OCI-LY3 (cell line): ENCODE measurements at regions not wholly inside any gene's neighbourhood (a gene's known extent, or its start where the extent isn't known, plus 50 kb on each side); places are given as distances from the start of the nearest gene placed in this dataset.

Experiments
- H2AFZ ChIP-seq: fragments of 200-600, 300-600 bp; shearing (Covaris generic); 2 replicates; pipeline ENCODE4 v1.6.0; 2014; ENCODE audit warnings: antibody characterized with exemption, low read depth, low read length
- H3K27ac ChIP-seq: fragments of 200-600, 300-600 bp; sonication (generic); 2 replicates; pipeline ENCODE4 v1.5.1; 2014; ENCODE audit warnings: mild to moderate bottlenecking, low read length, moderate library complexity, mixed read lengths
- H3K27me3 ChIP-seq: fragments of 200-600, 300-600 bp; sonication (generic); 2 replicates; pipeline ENCODE4 v1.6.1; 2014; ENCODE audit warnings: low read depth, low read length, mixed read lengths
- H3K36me3 ChIP-seq: fragments of 200-600, 300-600 bp; sonication (generic); replicated peaks from 2 replicates; pipeline ENCODE3; 2014; ENCODE audit warnings: low read depth, low read length, mixed read lengths
- H3K4me1 ChIP-seq: fragments of 300-600, 200-600 bp; sonication (generic); 2 replicates; pipeline ENCODE4 v1.6.1; 2014; ENCODE audit warnings: low read length, mixed read lengths
- H3K4me2 ChIP-seq: fragments of 200-600, 300-600 bp; sonication (generic); 2 replicates; pipeline ENCODE4 v1.6.1; 2014; ENCODE audit warnings: low read length, mixed read lengths
- H3K4me3 ChIP-seq: fragments of 300-600, 200-600 bp; sonication (generic); 2 replicates; pipeline ENCODE4 v1.5.1; 2014; ENCODE audit warnings: antibody characterized with exemption, mild to moderate bottlenecking, low read length, moderate library complexity
- H3K79me2 ChIP-seq: fragments of 300-600, 200-600 bp; shearing (Covaris generic); 2 replicates; pipeline ENCODE4 v1.6.1; 2014; ENCODE audit warnings: mild to moderate bottlenecking, low read length, mixed read lengths
- H3K9ac ChIP-seq: fragments of 300-600, 200-600 bp; shearing (Covaris generic); 2 replicates; pipeline ENCODE4 v1.6.0; 2014; ENCODE audit warnings: mild to moderate bottlenecking, low read length, moderate library complexity
- H3K9me3 ChIP-seq: fragments of 200-600, 300-600 bp; shearing (Covaris generic); 2 replicates; pipeline ENCODE4 v1.6.1; 2014; ENCODE audit warnings: low read length, mixed read lengths; ENCODE audit not compliant: insufficient read depth
- H4K20me1 ChIP-seq: fragments of 200-600, 300-600 bp; sonication (generic); 2 replicates; pipeline ENCODE4 v1.6.1; 2016; ENCODE audit warnings: low read length, mixed read lengths; ENCODE audit not compliant: insufficient read depth
- EZH2phosphoT487 ChIP-seq: fragments of 200-600 bp; shearing (Covaris generic); IDR thresholded peaks from 2 replicates; pipeline ENCODE4 v1.6.1; 2018; ENCODE audit warnings: antibody characterized with exemption, mixed run types, low read depth
- TF ChIP-seq, protein P1 (sequence below): fragments of 200-600, 300-600 bp; sonication (generic); IDR thresholded peaks from 2 replicates; pipeline ENCODE4 v1.5.1; 2014; ENCODE audit warnings: antibody characterized with exemption, low read length, low read depth

DNA sequence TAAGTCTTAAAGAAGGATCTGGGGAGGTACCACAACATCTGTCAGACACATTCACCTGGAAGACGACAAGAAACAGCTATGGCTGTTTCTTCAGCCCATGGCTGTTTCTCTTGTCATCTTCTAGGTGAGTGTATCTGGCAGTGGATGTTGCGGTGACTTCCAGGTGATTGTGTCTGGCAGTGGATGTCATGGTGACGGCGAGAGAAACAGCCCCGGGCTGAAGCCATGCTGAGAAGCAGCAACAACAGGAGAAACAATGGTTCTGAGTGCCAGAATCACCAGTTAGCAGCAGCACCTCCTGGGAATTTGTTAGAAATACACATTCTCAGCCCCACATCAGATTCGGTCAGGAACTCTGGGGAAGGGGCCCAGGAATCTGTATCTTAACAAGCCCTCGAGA is 68.6 kb upstream of the SYPL1 start:
- Histone ChIP-seq H3K9me3 (no peaks in the 10 kb centered on the region), H2AFZ (no peak overlapping the region), H3K79me2 (no peaks in the 10 kb centered on the region), H3K27ac (no peak overlapping the region), H3K4me2 (peak overlapping the region; percentile 92; the same call in 1 of the 2 replicates), H4K20me1 (no peaks in the 10 kb centered on the region), H3K4me3 (no peak overlapping the region), H3K9ac (no peak overlapping the region), H3K4me1 (peaks cover 56% of the 10 kb centered on the region), H3K27me3 (peaks cover 10% of the 10 kb centered on the region), H3K36me3 (no peaks in the 10 kb centered on the region)
- no peak for TF ChIP-seq EZH2phosphoT487
- TF ChIP-seq, protein P1, sequence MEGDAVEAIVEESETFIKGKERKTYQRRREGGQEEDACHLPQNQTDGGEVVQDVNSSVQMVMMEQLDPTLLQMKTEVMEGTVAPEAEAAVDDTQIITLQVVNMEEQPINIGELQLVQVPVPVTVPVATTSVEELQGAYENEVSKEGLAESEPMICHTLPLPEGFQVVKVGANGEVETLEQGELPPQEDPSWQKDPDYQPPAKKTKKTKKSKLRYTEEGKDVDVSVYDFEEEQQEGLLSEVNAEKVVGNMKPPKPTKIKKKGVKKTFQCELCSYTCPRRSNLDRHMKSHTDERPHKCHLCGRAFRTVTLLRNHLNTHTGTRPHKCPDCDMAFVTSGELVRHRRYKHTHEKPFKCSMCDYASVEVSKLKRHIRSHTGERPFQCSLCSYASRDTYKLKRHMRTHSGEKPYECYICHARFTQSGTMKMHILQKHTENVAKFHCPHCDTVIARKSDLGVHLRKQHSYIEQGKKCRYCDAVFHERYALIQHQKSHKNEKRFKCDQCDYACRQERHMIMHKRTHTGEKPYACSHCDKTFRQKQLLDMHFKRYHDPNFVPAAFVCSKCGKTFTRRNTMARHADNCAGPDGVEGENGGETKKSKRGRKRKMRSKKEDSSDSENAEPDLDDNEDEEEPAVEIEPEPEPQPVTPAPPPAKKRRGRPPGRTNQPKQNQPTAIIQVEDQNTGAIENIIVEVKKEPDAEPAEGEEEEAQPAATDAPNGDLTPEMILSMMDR: no peak

DNA sequence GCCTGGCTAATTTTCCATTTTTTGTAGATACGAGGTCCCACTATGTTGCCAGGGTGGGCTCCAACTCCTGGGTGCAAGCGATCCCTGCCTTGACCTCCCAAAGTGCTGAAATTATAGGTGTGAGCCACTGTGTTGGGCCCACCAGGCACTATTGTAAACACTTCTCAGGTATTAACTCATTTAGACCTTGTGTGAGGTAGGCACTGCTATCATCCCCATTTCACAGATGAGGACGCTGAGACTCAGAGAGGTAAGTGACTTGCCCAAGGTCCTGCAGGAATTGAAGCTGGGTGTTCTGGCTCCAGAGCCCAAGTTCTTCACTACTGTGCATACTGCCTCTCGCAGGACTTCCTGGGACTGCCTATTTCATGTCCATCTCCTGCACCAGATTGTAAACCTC is 67.1 kb upstream of the SYPL1 start:
- H3K4me1 ChIP-seq: peaks cover 56% of the 10 kb centered on the region
- H3K79me2 ChIP-seq: no peaks in the 10 kb centered on the region
- H3K4me2 ChIP-seq: peak overlapping the region; percentile 92
- no peaks in the 10 kb centered on the region for H3K9me3 ChIP-seq
- H4K20me1 ChIP-seq: no peaks in the 10 kb centered on the region
- H3K27ac ChIP-seq: no peak overlapping the region
- H3K9ac ChIP-seq: no peak overlapping the region
- H2AFZ ChIP-seq: no peak overlapping the region
- no peak overlapping the region; the same call in 1 of the 2 replicates for H3K4me3 ChIP-seq
- H3K27me3 ChIP-seq: peaks cover 15% of the 10 kb centered on the region
- TF ChIP-seq EZH2phosphoT487: no peak
- TF ChIP-seq, protein P1: no peak
- H3K36me3 ChIP-seq: no peaks in the 10 kb centered on the region

DNA sequence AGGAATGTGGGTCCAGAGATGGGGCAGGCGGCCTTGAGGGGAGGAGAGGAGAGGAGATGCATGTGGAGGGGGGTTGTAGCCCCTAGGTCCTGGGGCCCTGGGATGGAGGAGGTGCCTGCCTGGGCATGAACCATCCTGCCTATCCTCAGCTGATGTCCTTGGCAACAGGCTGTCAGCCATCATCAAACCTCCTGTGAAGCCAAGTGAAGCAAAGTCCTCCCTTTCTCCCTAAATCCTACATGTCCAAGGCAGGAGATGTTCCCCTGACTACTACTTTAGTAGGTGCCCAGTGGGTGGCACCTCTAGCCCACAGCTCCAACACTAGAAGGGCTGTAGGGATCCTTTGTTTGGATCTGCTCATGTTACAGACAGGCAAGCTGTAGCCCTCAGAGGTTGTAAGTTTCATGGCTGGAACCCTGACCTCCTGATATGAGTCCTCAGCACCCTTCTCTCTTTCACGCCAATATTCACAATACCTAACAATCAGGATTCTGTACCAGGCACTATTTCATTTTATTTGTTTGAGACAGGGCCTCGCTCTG is 66.6 kb upstream of the SYPL1 start:
- Histone ChIP-seq H3K4me3 (no peak overlapping the region), H2AFZ (no peak overlapping the region), H3K27ac (no peak overlapping the region)

DNA sequence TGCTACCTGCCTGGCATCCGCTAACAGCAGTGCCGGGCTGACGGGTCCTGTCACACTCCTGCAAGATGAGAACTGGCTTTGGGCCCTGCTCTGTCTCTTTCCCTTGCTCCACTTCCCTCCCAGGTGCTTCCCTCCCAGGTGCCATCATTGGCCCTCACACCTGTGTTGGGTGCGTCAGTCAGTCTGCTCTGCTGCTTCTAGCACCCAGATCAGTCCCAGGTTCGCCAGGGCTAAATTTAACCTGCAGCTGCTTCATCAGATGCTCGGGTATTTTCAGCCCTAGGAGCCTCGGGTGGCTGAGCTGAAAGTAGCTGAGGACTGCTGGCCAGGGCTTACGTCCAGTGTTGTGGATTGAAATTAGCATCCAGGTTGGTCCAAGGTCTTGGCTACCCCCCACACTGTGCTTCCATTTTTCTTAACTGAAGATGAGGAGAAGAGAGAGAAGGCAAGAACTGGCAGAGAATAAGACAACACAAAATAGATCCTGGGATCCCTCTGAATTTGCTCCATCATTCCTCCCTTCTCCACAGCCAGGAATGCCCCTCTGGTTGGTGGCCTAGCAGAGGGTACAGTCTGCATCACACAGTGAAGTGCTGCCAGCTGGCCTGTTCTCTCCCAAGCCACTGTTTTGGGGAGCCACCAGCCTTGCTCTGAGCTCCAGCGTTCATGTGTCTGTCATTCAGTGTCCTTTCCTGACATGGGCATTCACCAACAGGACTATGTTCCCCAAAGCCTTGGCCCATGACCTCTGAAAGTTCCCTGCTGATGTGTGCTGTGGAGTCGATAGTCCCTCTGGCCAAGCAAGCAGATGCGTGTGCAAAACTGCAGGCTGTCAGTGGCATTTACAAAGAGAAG is 65.9 kb upstream of the SYPL1 start:
- Histone ChIP-seq H3K4me2 (peak overlapping the region; percentile 30; the same call in 1 of the 2 replicates), H3K27me3 (peaks cover 15% of the 10 kb centered on the region), H4K20me1 (no peaks in the 10 kb centered on the region), H3K9me3 (no peaks in the 10 kb centered on the region), H2AFZ (0 out of 2 replicates have a peak overlapping the region, but pooled peaks have one; percentile 11), H3K4me3 (no peak overlapping the region), H3K9ac (no peak overlapping the region), H3K4me1 (peaks cover 56% of the 10 kb centered on the region), H3K79me2 (no peaks in the 10 kb centered on the region), H3K27ac (no peak overlapping the region), H3K36me3 (no peaks in the 10 kb centered on the region)
- TF ChIP-seq EZH2phosphoT487: no peak
- TF ChIP-seq, protein P1: no peak

More for the DNA sequence above, 66.6 kb upstream of the SYPL1 start:
- Histone ChIP-seq H3K79me2 (no peaks in the 10 kb centered on the region), H3K9me3 (no peaks in the 10 kb centered on the region), H3K36me3 (no peaks in the 10 kb centered on the region), H3K9ac (no peak overlapping the region), H3K27me3 (peaks cover 15% of the 10 kb centered on the region), H3K4me2 (no peak overlapping the region), H3K4me1 (peaks cover 56% of the 10 kb centered on the region), H4K20me1 (no peaks in the 10 kb centered on the region)
- TF ChIP-seq, protein P1: peak; percentile 52
- no peak for TF ChIP-seq EZH2phosphoT487
